ENCODE measurements at regions not wholly inside any gene's neighbourhood (a gene's known extent, or its start where the extent isn't known, plus 50 kb on each side); places are given as distances from the start of the nearest gene placed in this dataset.

- Histone ChIP-seq H3K4me3 (ENCODE audit: low read depth in 1 of 3, low read length in 3 of 3) (no peak overlapping the region), H3K4me1 (ENCODE audit: control insufficient read depth in 4 of 4, insufficient read depth in 4 of 4, low read length in 3 of 4) (peaks cover 1 to 18% (median 6%) of the 10 kb centered on the region in 4 donors), H3K27ac (ENCODE audit: low read depth in 1 of 2, low read length in 2 of 2) (no peak overlapping the region), H3K9ac (ENCODE audit: low read depth in 1 of 2, low read length in 2 of 2) (no peak overlapping the region), H3K36me3 (ENCODE audit: control insufficient read depth in 4 of 4, insufficient read depth in 3 of 4, low read depth in 1 of 4, low read length in 3 of 4) (no peaks in the 10 kb centered on the region), H3K27me3 (ENCODE audit: control insufficient read depth in 4 of 4, insufficient read depth in 4 of 4, low read length in 3 of 4) (peaks cover 0 to 2% (median 0%) of the 10 kb centered on the region in 4 donors), H3K9me3 (ENCODE audit: control insufficient read depth in 4 of 4, low read length in 3 of 4) (no peaks in the 10 kb centered on the region)
- TF ChIP-seq HNF4A (conservative IDR thresholded peaks at IDR 0.05), result no peak
- TF ChIP-seq YY1 (IDR thresholded peaks at IDR 0.05), result no peak
- no peak for TF ChIP-seq RAD21 (IDR thresholded peaks at IDR 0.05)
- no peak for TF ChIP-seq NR2F2 (IDR thresholded peaks at IDR 0.05)
- no peak for TF ChIP-seq SP1 (IDR thresholded peaks at IDR 0.05)
- no peak for TF ChIP-seq EGR1 (IDR thresholded peaks at IDR 0.05; ENCODE audit: low read depth in 2 of 2)
- TF ChIP-seq FOXA2 (IDR thresholded peaks at IDR 0.05), result no peak
- WGBS, result 31% methylated on average over 1 of the region's 1 CpG
- DNase-seq (ENCODE audit: low spot score), result no peak
These were observed 188.2 kb downstream of the MTX2 start for GRCh38 chr2:176457481-176457880.

GRCh38 chr2:176461098-176461808 lies 192.0 kb downstream of the MTX2 start:
- H3K27ac ChIP-seq (ENCODE audit: low read depth in 1 of 2, low read length in 2 of 2), result no peak overlapping the region

GRCh38 chr2:176461809-176462670 lies 192.8 kb downstream of the MTX2 start:
- Histone ChIP-seq H3K4me3 (ENCODE audit: low read depth in 1 of 3, low read length in 3 of 3) (no peak overlapping the region), H3K9me3 (ENCODE audit: control insufficient read depth in 4 of 4, low read length in 3 of 4) (no peaks in the 10 kb centered on the region), H3K4me1 (ENCODE audit: control insufficient read depth in 4 of 4, insufficient read depth in 4 of 4, low read length in 3 of 4) (peaks cover 0 to 10% (median 5%) of the 10 kb centered on the region in 4 donors), H3K36me3 (ENCODE audit: control insufficient read depth in 4 of 4, insufficient read depth in 3 of 4, low read depth in 1 of 4, low read length in 3 of 4) (no peaks in the 10 kb centered on the region), H3K27me3 (ENCODE audit: control insufficient read depth in 4 of 4, insufficient read depth in 4 of 4, low read length in 3 of 4) (peaks cover 0 to 3% (median 0%) of the 10 kb centered on the region in 4 donors), H3K27ac (ENCODE audit: low read depth in 1 of 2, low read length in 2 of 2) (no peak overlapping the region), H3K9ac (ENCODE audit: low read depth in 1 of 2, low read length in 2 of 2) (no peak overlapping the region)
- no peak for DNase-seq (ENCODE audit: low spot score)
- WGBS, result 34% methylated on average over 5 of the region's 5 CpGs
- no peak for TF ChIP-seq HNF4G (IDR thresholded peaks at IDR 0.05)
- TF ChIP-seq GABPA (IDR thresholded peaks at IDR 0.05 in 1 of 2, conservative IDR thresholded peaks at IDR 0.05 in 1 of 2), result no peak
- TF ChIP-seq FOXA1 (IDR thresholded peaks at IDR 0.05), result no peak
- peak; percentile 26 for TF ChIP-seq MAX (IDR thresholded peaks at IDR 0.05)
- TF ChIP-seq YY1 (IDR thresholded peaks at IDR 0.05), result peak; percentile 38
- peak; percentile 24 for TF ChIP-seq FOXA2 (IDR thresholded peaks at IDR 0.05)
- no peak for TF ChIP-seq ATF3 (IDR thresholded peaks at IDR 0.05)
- peak in 1 of 2 donors; percentile 32 for TF ChIP-seq RXRA (IDR thresholded peaks at IDR 0.05)
- TF ChIP-seq ZBTB33 (IDR thresholded peaks at IDR 0.05), result no peak
- TF ChIP-seq REST (IDR thresholded peaks at IDR 0.05), result no peak
- TF ChIP-seq HNF4A (conservative IDR thresholded peaks at IDR 0.05), result peak in 1 of 2 donors; percentile 37

More at GRCh38 chr2:176461098-176461808, 192.0 kb downstream of the MTX2 start:
- H3K27me3 ChIP-seq (ENCODE audit: control insufficient read depth in 4 of 4, insufficient read depth in 4 of 4, low read length in 3 of 4), result peaks cover 0 to 2% (median 0%) of the 10 kb centered on the region in 4 donors
- H3K9ac ChIP-seq (ENCODE audit: low read depth in 1 of 2, low read length in 2 of 2), result no peak overlapping the region
- H3K4me1 ChIP-seq (ENCODE audit: control insufficient read depth in 4 of 4, insufficient read depth in 4 of 4, low read length in 3 of 4), result peaks cover 0 to 10% (median 5%) of the 10 kb centered on the region in 4 donors
- no peaks in the 10 kb centered on the region for H3K9me3 ChIP-seq (ENCODE audit: control insufficient read depth in 4 of 4, low read length in 3 of 4)
- no peak for TF ChIP-seq SP1 (IDR thresholded peaks at IDR 0.05)
- WGBS, result 73% methylated on average over 5 of the region's 5 CpGs
- no peak overlapping the region for H3K4me3 ChIP-seq (ENCODE audit: low read depth in 1 of 3, low read length in 3 of 3)
- DNase-seq (ENCODE audit: low spot score), result no peak
- no peaks in the 10 kb centered on the region for H3K36me3 ChIP-seq (ENCODE audit: control insufficient read depth in 4 of 4, insufficient read depth in 3 of 4, low read depth in 1 of 4, low read length in 3 of 4)
